ENCODE measurements at regions not wholly inside any gene's neighbourhood (a gene's known extent, or its start where the extent isn't known, plus 50 kb on each side); places are given as distances from the start of the nearest gene placed in this dataset.
"Not testable (repeated sequence)": the region's sequence is repeated elsewhere in the genome, so short reads cannot be mapped to it uniquely, and the experiment has no call there.

DNA sequence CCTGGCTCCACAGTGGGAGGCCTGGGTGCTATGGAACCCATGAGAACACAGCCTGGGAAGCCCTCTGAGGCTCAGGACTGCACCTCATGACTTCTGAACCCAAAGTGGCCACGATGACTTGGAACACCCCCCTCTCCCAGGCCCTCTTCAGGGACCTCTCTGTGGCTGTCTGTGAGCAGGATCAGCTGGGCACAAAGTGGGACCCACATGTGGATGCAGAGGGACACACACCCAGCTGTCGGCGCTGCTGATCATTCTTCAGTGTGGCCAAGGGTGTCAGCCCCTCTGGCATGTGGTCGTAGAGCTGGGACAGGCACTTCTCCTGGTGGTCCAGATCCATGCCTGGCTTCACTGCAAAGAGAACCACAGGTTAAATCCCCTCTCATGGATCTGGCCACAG is 293.2 kb downstream of the GOLGA6L6 start:
- dilution Hi-C loops (cut with HindIII; ENCODE audit: low sequenced_read_pairs, unreplicated experiment); H2BK15ac ChIP-seq (ENCODE audit: low read depth, low read length); H3K27ac ChIP-seq (ENCODE audit: insufficient read depth, low read length); H4K8ac ChIP-seq (ENCODE audit: low read depth in 2 of 2, low read length in 2 of 2); H3K27me3 ChIP-seq (ENCODE audit: control insufficient read depth, insufficient read depth, low read length); H3K18ac ChIP-seq (ENCODE audit: low read depth, low read length); H4K5ac ChIP-seq (ENCODE audit: low read depth, low read length); H3K36me3 ChIP-seq (ENCODE audit: control insufficient read depth, insufficient read depth, low read length); in situ Hi-C loops (cut with MboI; ENCODE audit: low sequenced_read_pairs); H4K20me1 ChIP-seq (ENCODE audit: insufficient read depth, low read length); POLR2A ChIA-PET (ENCODE audit: unreplicated experiment); H3K4me3 ChIP-seq (ENCODE audit: insufficient read depth, low read depth, low read length); H3K9ac ChIP-seq (ENCODE audit: low read depth, low read length); H3K79me1 ChIP-seq (ENCODE audit: low read depth in 1 of 2, low read length in 2 of 2); BruUV-seq (replicated peaks); H3K56ac ChIP-seq (ENCODE audit: extremely low read depth, insufficient read depth, low read length); H2BK20ac ChIP-seq (ENCODE audit: low read depth, low read length); H3K23ac ChIP-seq (ENCODE audit: low read depth, low read length); H3K14ac ChIP-seq (replicated peaks; ENCODE audit: low read depth, low read length); H3K4me1 ChIP-seq (ENCODE audit: control insufficient read depth, insufficient read depth, low read length); intact Hi-C loops (cut with micrococcal nuclease); H3K4me2 ChIP-seq (ENCODE audit: low read depth, low read length); H2AK9ac ChIP-seq (replicated peaks; ENCODE audit: low read depth, low read length, poor library complexity); H4K91ac ChIP-seq (ENCODE audit: insufficient read depth, low read depth, low read length); H3K9me1 ChIP-seq (ENCODE audit: insufficient read depth, low read length); H2AFZ ChIP-seq (replicated peaks; ENCODE audit: low read length, poor library complexity); ATAC-seq (ENCODE audit: low read depth); H3K4ac ChIP-seq (ENCODE audit: low read depth, low read length); H2BK120ac ChIP-seq (ENCODE audit: low read depth, low read length); DNase-seq; H2BK5ac ChIP-seq (ENCODE audit: low read depth, low read length, poor library complexity, severe bottlenecking); H2AK5ac ChIP-seq (ENCODE audit: low read depth, low read length): not testable (repeated sequence)
- 71% methylated on average over 2 of the region's 4 CpGs; no CpG with 5 or more reads in 1 of the 2 experiments for WGBS, 2 experiments (ENCODE audit: extremely low coverage in 2 of 2, insufficient read length in 1 of 2)
- CTCF ChIA-PET: interaction anchor here (0.6 kb wide), 1 partner anchor 92 kb away, joined by 3 read pairs; no protein-coding TSS in a partner anchor
- H3K9me3 ChIP-seq (ENCODE audit: control insufficient read depth, insufficient read depth, low read length): peaks cover 40% of the 10 kb centered on the region

DNA sequence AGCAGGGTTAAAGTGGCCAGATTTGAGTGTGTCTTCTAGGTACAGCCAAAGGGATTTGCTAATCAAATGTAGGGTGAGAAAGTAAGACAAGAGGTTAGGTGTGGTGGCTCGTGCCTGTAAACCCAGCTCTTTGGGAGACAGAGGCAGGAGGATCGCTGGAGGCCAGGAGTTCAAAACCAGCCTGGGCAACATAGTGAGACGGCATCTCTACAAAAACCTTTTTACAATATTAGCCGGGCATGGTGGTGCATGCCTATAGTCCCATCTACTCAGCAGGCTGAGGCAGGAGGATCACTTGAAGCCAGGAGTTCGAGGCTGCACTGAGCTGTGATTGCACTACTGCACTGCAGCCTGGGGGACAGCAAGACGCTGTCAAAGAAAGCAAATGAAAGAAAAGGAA is 294.5 kb downstream of the GOLGA6L6 start:
- BruUV-seq (replicated peaks); POLR2A ChIA-PET (ENCODE audit: unreplicated experiment): not testable (repeated sequence)

More for the DNA sequence above, 294.5 kb downstream of the GOLGA6L6 start:
- H4K91ac ChIP-seq (ENCODE audit: insufficient read depth, low read depth, low read length); H3K23ac ChIP-seq (ENCODE audit: low read depth, low read length); H4K8ac ChIP-seq (ENCODE audit: low read depth in 2 of 2, low read length in 2 of 2); H2AFZ ChIP-seq (replicated peaks; ENCODE audit: low read length, poor library complexity); H2AK9ac ChIP-seq (replicated peaks; ENCODE audit: low read depth, low read length, poor library complexity); H2AK5ac ChIP-seq (ENCODE audit: low read depth, low read length); DNase-seq; H3K9ac ChIP-seq (ENCODE audit: low read depth, low read length); H3K79me1 ChIP-seq (ENCODE audit: low read depth in 1 of 2, low read length in 2 of 2); intact Hi-C loops (cut with micrococcal nuclease); H3K27ac ChIP-seq (ENCODE audit: insufficient read depth, low read length); H3K9me1 ChIP-seq (ENCODE audit: insufficient read depth, low read length); ATAC-seq (ENCODE audit: low read depth); H3K4me2 ChIP-seq (ENCODE audit: low read depth, low read length); H2BK20ac ChIP-seq (ENCODE audit: low read depth, low read length); H2BK15ac ChIP-seq (ENCODE audit: low read depth, low read length); H3K4me1 ChIP-seq (ENCODE audit: control insufficient read depth, insufficient read depth, low read length); H2BK5ac ChIP-seq (ENCODE audit: low read depth, low read length, poor library complexity, severe bottlenecking); dilution Hi-C loops (cut with HindIII; ENCODE audit: low sequenced_read_pairs, unreplicated experiment); H3K4me3 ChIP-seq (ENCODE audit: insufficient read depth, low read depth, low read length); H3K14ac ChIP-seq (replicated peaks; ENCODE audit: low read depth, low read length); H3K56ac ChIP-seq (ENCODE audit: extremely low read depth, insufficient read depth, low read length); in situ Hi-C loops (cut with MboI; ENCODE audit: low sequenced_read_pairs); H2BK120ac ChIP-seq (ENCODE audit: low read depth, low read length); H3K36me3 ChIP-seq (ENCODE audit: control insufficient read depth, insufficient read depth, low read length); H3K27me3 ChIP-seq (ENCODE audit: control insufficient read depth, insufficient read depth, low read length); H4K20me1 ChIP-seq (ENCODE audit: insufficient read depth, low read length); H3K4ac ChIP-seq (ENCODE audit: low read depth, low read length); CTCF ChIA-PET; H4K5ac ChIP-seq (ENCODE audit: low read depth, low read length); H3K18ac ChIP-seq (ENCODE audit: low read depth, low read length): not testable (repeated sequence)
- peaks cover 38% of the 10 kb centered on the region for H3K9me3 ChIP-seq (ENCODE audit: control insufficient read depth, insufficient read depth, low read length)
- WGBS, 2 experiments (ENCODE audit: extremely low coverage in 2 of 2, insufficient read length in 1 of 2): no CpG with 5 or more reads among the region's 6 CpGs
